ENCODE measurements at regions not wholly inside any gene's neighbourhood (a gene's known extent, or its start where the extent isn't known, plus 50 kb on each side); places are given as distances from the start of the nearest gene placed in this dataset.

- no peak for TF ChIP-seq EZH2 (IDR thresholded peaks at IDR 0.05; ENCODE audit: insufficient read depth, poor library complexity, severe bottlenecking)
- no peak for TF ChIP-seq EZH2phosphoT487 (IDR thresholded peaks at IDR 0.05; ENCODE audit: insufficient read depth, low read depth)
Observed at GRCh38 chr16:85463672-85464382, 149.3 kb upstream of the GSE1 start.
